ENCODE measurements at regions not wholly inside any gene's neighbourhood (a gene's known extent, or its start where the extent isn't known, plus 50 kb on each side); places are given as distances from the start of the nearest gene placed in this dataset.

- TF ChIP-seq, protein P1, sequence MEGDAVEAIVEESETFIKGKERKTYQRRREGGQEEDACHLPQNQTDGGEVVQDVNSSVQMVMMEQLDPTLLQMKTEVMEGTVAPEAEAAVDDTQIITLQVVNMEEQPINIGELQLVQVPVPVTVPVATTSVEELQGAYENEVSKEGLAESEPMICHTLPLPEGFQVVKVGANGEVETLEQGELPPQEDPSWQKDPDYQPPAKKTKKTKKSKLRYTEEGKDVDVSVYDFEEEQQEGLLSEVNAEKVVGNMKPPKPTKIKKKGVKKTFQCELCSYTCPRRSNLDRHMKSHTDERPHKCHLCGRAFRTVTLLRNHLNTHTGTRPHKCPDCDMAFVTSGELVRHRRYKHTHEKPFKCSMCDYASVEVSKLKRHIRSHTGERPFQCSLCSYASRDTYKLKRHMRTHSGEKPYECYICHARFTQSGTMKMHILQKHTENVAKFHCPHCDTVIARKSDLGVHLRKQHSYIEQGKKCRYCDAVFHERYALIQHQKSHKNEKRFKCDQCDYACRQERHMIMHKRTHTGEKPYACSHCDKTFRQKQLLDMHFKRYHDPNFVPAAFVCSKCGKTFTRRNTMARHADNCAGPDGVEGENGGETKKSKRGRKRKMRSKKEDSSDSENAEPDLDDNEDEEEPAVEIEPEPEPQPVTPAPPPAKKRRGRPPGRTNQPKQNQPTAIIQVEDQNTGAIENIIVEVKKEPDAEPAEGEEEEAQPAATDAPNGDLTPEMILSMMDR (IDR thresholded peaks at IDR 0.05; ENCODE audit: poor library complexity) = no peak
- TF ChIP-seq EZH2 (IDR thresholded peaks at IDR 0.05; ENCODE audit: borderline replicate concordance) = no peak
- no peak for TF ChIP-seq EZH2phosphoT487 (IDR thresholded peaks at IDR 0.05; ENCODE audit: low read depth, severe bottlenecking, unreplicated experiment)
These were observed 212.9 kb upstream of the APCDD1 start for GRCh38 chr18:10241579-10241978.

Measured in hepatocyte (in vitro differentiated cells).